HG02981 (cell line): ENCODE measurements at regions not wholly inside any gene's neighbourhood (a gene's known extent, or its start where the extent isn't known, plus 50 kb on each side); places are given as distances from the start of the nearest gene placed in this dataset.
"Not testable (repeated sequence)": the region's sequence is repeated elsewhere in the genome, so short reads cannot be mapped to it uniquely, and the experiment has no call there.

Source experiments
- ATAC-seq: cut with Tn5 transposase; IDR thresholded peaks from one replicate; pipeline ENCODE4 v1.9.1; 2021; ENCODE audit warnings: mild to moderate bottlenecking, moderate library complexity; ENCODE audit not compliant: unreplicated experiment

DNA sequence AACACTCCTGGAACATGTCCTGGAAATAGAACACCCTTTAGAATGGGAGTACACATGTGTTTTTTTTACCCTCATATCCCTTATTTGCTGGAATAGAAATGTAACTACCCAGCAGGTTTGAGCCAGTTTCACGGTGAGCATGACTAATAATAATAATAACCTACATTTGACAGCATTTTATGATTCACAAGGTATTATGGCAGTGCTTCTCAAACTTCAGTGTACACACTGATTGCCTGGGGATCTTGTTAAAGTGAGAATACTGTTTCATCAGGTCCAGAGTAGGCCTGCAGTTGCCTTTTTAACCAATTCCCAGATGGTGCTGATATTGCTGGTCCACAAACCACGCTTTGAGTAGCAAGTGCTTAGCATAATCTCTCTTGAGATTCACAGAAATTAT, 63.9 kb downstream of the NFKBIZ start:
- no peak for ATAC-seq

- not testable (repeated sequence) for ATAC-seq
Measured at GRCh38 chr3:101917761-101918160, 68.4 kb downstream of the NFKBIZ start.

GRCh38 chr3:101922151-101922725, 72.9 kb downstream of the NFKBIZ start:
- not testable (repeated sequence) for ATAC-seq

- ATAC-seq, result not testable (repeated sequence)
Measured at GRCh38 chr3:101924621-101925020, 75.3 kb downstream of the NFKBIZ start.

GRCh38 chr3:101925124-101925523, 75.8 kb downstream of the NFKBIZ start:
- ATAC-seq, result not testable (repeated sequence)

DNA sequence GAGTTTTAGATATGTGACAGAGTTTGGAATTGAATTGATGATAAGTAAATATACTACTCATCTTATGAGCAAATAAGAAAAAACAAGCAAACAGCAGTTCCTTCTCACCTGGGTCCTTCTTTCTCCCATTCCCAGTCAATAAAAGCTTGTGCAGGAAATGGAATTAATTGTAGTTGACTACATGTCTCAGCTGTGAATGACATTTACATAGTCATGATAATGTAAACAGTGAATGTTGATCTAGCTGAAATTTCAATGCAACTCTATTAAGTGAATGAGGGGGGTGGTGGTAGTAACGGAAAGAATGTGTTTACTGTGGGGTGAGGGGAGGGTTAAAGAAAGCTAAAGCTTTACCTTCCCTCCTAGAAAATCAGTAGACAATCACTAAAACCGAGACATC, 76.2 kb downstream of the NFKBIZ start:
- no peak for ATAC-seq

GRCh38 chr3:101926594-101927105, 77.3 kb downstream of the NFKBIZ start:
- no peak for ATAC-seq

DNA sequence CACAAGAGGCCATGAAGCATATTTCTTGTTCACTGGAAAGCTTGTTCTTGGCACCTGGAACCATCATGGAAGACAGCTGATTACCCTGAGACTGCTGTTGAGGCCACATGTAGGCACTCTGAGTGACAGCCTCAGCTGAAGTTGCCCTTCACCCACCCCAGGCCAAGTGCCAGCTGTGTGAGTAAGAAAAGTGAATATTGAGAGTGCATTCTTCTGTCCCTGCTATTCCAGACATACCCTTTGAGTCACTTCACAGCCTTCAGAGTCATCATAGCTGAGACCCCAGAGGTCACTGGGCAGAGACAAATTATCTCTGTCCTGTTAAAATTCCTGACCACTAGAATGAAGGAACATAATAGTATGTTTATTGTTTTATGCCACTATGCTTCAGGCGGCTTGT, 79.6 kb downstream of the NFKBIZ start:
- ATAC-seq, result no peak

GRCh38 chr3:101931081-101931480, 81.8 kb downstream of the NFKBIZ start:
- ATAC-seq, result no peak

DNA sequence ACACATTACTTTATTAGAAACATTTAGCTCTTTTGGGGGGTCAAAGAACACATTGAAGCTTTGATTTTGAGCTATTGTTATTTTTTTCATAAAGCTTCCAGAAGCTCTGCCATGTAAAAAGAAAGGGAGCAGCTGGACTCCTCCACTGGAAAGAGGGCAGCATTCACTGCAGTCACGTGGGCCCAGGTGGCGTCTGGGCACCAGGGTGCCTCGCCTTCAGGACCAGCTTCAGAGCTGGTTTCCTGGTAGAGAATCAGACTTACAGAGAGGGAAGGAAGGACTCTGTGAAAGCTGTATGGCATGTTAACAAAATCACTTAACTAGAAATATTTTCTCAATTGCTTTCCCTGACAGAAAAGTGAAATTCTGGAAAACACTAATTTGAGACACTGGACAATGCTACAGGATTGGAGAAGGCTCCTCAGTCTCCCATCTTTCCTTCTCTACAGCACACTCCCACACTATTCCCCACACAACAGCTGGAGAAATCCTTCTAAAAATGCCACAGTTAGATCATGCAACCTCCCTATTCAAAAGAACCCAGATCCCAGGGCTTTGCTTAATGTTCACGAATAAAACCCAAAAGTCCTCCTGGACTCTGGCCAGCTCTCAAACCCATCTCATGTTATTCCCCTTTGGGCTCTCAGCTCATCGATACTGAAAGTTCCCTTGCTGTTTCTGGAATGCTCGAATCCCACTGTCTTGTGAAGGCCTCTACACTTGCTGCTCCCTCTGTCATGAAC, 83.2 kb downstream of the NFKBIZ start:
- ATAC-seq, result no peak

DNA sequence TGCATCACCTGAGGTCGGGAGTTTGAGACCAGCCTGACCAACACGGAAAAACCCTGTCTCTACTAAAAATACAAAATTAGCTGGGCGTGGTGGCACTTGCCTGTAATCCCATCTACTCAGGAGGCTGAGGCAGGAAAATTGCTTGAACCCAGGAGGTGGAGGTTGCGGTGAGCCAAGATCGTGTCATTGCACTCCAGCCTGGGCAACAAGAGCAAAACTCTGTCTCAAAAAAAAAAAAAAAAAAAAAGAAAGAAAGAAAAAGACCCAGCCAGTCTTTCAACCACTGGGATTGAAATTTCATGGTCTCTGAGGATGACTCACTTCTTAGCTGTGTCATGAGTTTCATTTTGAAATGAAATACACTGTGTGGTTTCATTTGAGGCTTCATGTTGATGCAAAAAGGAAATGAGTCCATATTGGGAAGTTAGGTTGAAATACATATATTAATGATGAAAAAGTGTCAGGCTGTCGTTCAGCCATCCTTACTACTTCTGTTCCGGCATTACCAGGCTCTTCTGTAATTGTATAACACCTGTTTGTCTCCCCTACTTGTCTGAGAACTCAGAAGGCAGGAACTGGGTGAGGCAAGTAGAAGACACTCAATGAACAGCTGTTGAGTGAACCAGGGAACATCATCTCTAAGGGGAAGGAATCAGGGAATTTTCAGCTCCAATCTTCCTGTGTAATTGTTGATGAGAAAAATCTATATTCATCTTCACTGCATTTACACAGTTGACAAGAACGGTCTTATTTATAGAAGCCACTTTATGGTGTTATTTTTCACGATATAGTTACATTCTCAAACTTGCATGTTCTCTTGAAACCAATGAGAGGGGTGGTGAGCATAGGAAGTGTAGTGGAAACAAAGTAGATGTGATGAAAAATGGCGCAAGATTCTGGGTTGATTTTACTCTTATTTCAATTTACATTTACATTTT, 87.4 kb downstream of the NFKBIZ start:
- peak; percentile 87 for ATAC-seq

GRCh38 chr3:101938262-101938847, 89.0 kb downstream of the NFKBIZ start:
- ATAC-seq, result peak; percentile 43

- ATAC-seq, result no peak
Measured at GRCh38 chr3:101939361-101940049, 90.2 kb downstream of the NFKBIZ start.

GRCh38 chr3:101940521-101941317, 91.4 kb downstream of the NFKBIZ start:
- no peak for ATAC-seq

DNA sequence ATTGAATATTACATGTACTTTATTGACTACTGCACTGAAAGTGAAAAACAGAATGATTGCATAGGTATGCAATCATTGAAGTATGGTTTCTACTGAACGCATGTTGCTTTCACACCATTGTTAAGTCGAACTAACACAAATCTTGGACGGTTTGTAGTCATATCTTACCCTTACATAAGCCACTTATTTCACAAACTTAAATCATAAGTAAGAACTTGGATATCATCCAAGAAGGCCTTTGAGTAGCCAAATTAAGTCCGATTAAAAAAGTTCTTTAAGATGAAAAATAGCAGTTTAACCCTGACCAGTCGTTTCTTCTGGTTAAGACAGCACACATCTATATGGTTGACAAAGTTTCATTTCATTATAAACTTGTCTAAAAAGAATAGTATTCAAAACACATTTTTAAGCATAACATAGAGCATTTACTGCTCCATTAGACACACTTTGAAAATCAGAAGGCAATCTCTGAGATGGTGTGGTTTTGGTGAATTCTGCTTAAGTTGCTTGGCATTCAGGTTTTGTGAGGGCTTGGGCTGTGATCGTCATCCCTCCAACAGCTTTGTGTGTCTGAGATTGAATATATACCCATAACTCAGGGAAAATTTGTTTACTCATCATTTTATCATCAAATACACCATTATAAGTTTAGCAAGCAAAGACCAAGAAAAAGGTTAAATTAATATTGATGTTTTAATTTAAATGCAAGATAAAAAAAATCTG, 92.2 kb downstream of the NFKBIZ start:
- no peak for ATAC-seq

- ATAC-seq, result no peak
Measured at GRCh38 chr3:101942356-101942755, 93.0 kb downstream of the NFKBIZ start.

- peak; percentile 39 for ATAC-seq
Measured at GRCh38 chr3:101943029-101943428, 93.7 kb downstream of the NFKBIZ start.

DNA sequence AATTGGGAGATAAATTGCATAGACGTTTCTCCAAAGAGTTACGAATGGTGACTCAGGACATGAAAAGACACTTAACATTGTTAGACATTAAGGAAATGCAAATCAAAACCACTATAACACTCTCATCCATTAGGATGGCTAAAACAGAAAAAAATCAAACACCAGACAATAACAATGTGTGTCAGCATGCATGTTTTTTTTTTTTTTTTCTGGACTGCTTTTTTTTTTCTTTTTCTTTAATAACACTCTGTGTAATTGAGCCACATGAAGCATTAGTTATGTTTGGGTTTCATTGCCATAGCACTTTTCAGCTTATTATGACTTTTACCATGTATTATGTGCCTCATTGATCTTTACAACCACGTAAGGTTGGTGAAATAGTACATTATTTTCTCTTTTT, 95.0 kb downstream of the NFKBIZ start:
- ATAC-seq, result no peak

GRCh38 chr3:101945980-101946379, 96.7 kb downstream of the NFKBIZ start:
- no peak for ATAC-seq
